PFSK-1 (cell line): ENCODE measurements at regions not wholly inside any gene's neighbourhood (a gene's known extent, or its start where the extent isn't known, plus 50 kb on each side); places are given as distances from the start of the nearest gene placed in this dataset.

ENCODE experiments used
- FOXP2 ChIP-seq: optimal IDR thresholded peaks from 2 replicates; pipeline ENCODE3; 2011; ENCODE audit warnings: borderline replicate concordance, control low read depth, inconsistent platforms; ENCODE audit not compliant: insufficient read depth; ENCODE audit errors: extremely low read length, extremely low read depth
- POLR2AphosphoS5 ChIP-seq: IDR thresholded peaks from 2 replicates; pipeline ENCODE4 v1.6.1; 2012; ENCODE audit warnings: low read depth, mild to moderate bottlenecking, control low read depth, low read length, moderate library complexity
- TF ChIP-seq, protein P1 (sequence below), 2 experiments: IDR thresholded peaks; 2 replicates each; pipeline versions ENCODE4 v1.6.1 to v1.8.0; 2011 to 2012; ENCODE audit warnings: low read depth in 2 of 2, low read length in 2 of 2, control low read depth in 1 of 2, inconsistent platforms in 1 of 2, mild to moderate bottlenecking in 1 of 2, moderate library complexity in 1 of 2; ENCODE audit not compliant: insufficient read depth in 1 of 2

DNA sequence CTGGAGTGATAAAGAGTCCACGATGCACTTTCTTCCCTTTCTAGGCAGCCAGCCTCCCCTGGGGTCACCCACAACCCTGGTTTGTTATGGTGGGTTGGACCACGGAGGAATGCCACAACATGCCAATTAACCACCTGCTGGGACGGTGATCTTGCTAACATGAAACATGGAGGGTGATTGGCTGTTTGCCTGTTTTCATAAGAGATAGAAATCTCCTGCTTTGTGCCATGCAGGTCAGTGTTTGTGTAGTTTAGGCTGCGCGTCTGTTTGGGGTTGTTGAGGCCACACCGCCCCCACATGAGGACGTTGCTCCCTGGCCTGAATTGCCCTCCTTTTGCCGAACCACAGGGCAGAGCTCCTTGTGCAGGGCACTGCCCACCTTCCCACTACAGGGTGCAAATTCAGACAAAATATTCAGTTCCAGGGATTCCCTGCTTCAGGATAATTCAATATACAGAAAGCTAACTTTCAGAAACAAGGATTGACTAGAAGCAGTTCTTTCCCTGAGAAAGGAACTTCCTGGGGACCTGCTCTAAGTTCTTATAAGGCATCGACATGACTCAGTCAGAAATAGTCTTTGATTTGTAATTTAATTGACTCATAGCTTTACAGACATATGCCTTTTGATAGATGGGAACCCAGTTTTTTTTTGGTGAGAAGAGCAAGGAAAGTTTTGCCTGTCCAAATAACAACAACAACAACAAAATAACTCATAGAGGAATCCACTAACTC is 427.6 kb downstream of the GADD45G start:
- TF ChIP-seq POLR2AphosphoS5 (no peak), FOXP2 (no peak)
- TF ChIP-seq, protein P1, sequence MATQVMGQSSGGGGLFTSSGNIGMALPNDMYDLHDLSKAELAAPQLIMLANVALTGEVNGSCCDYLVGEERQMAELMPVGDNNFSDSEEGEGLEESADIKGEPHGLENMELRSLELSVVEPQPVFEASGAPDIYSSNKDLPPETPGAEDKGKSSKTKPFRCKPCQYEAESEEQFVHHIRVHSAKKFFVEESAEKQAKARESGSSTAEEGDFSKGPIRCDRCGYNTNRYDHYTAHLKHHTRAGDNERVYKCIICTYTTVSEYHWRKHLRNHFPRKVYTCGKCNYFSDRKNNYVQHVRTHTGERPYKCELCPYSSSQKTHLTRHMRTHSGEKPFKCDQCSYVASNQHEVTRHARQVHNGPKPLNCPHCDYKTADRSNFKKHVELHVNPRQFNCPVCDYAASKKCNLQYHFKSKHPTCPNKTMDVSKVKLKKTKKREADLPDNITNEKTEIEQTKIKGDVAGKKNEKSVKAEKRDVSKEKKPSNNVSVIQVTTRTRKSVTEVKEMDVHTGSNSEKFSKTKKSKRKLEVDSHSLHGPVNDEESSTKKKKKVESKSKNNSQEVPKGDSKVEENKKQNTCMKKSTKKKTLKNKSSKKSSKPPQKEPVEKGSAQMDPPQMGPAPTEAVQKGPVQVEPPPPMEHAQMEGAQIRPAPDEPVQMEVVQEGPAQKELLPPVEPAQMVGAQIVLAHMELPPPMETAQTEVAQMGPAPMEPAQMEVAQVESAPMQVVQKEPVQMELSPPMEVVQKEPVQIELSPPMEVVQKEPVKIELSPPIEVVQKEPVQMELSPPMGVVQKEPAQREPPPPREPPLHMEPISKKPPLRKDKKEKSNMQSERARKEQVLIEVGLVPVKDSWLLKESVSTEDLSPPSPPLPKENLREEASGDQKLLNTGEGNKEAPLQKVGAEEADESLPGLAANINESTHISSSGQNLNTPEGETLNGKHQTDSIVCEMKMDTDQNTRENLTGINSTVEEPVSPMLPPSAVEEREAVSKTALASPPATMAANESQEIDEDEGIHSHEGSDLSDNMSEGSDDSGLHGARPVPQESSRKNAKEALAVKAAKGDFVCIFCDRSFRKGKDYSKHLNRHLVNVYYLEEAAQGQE (IDR thresholded peaks at IDR 0.05; ENCODE audit: insufficient read depth in 1 of 2, low read depth in 2 of 2, low read length in 2 of 2) = no peak
